Activated naive CD4-positive, alpha-beta T cell treated with Interleukin-2 at 50 U/mL for 16 hours (primary cell): ENCODE measurements at regions not wholly inside any gene's neighbourhood (a gene's known extent, or its start where the extent isn't known, plus 50 kb on each side); places are given as distances from the start of the nearest gene placed in this dataset.
"Not testable (repeated sequence)": the region's sequence is repeated elsewhere in the genome, so short reads cannot be mapped to it uniquely, and the experiment has no call there.

ENCODE experiments used
- DNase-seq: peaks from one replicate; pipeline ENCODE4 v3.0.0-alpha.2; 2020

DNA sequence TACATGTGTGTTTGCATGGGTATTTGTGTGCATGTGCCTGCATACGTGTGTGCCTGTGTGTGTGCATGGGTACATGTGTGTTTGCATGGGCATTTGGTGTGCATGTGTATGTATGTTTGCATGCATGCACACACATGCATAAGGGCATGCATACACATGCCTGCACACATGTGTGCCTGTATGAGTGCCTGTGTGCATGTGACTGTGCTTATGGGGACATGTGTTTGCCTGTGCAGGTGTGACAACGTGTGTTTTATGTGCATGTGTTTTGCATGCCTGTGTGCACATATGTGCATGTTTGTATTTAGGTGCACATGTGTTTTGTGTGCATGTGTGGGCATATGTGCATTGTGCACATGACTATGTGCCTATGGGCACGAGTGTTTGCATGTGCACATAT, 165.7 kb downstream of the ERMARD start:
- no peak for DNase-seq

DNA sequence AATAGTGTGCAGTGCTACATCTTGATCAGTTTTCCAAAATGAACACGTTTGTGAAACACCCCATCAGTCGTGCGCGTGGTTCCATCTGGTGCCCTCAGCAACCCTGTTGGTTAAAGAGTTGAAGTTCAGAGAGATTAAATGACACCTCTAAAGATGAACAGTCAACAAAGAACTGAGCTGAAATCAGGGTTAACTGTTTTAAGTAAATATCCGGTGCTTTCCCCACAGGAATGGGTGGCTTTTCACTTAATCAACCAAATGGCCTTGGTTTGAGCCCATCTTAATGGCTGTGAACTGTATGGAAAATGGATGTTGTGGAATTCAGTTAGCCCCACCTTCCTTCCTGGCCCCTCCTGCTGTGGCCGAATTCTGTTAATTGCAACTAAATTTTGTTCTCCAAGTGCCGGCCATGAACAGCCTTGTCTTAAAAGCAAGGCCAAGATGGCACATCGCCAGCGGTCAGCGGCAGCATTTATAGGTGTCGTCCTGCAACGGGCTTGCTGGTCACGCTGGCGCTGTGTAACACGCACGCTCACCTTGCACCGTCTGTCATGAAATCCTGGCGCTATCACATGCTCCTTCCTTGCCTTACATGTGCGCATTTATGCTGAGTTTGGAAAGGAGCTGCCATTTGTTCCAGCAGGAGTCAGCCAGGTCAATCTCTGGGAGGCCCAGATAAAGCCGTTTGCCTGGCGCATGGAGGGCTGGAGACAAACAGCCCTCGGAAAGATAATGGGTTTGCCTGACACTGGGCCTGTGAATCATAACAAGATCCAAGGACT, 164.5 kb downstream of the ERMARD start:
- DNase-seq: no peak

GRCh38 chr6:169913745-169914144, 162.3 kb downstream of the ERMARD start:
- not testable (repeated sequence) for DNase-seq

DNA sequence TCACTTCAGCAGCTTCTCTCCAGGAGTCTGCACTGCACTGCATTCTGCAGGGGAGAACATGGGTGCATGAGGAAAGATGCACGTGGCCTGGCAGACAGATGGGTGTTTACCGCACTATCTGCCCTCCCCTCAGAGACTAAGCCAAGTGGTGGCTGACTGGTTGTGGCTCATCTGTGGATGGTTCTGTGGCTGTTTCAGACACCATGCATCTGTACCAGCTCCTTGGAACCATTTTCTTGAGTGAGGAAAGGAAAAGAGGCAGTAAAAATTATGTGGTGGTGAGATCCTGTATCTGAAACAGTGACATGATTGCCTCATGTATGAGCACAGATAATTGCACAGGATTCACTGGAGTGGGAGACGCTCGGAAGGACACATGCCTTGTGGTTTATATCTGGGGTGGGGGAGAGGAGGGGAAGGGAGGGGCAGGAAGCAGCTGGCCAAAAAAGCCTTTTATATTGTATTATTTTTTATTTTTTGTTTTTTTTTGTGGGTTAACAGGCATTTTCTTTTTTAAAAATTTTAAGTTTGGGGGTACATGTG, 161.7 kb downstream of the ERMARD start:
- no peak for DNase-seq

- no peak for DNase-seq
These were observed 161.1 kb downstream of the ERMARD start for GRCh38 chr6:169912266-169913095.

- no peak for DNase-seq
These were observed 160.1 kb downstream of the ERMARD start for GRCh38 chr6:169911264-169912263.

- no peak for DNase-seq
These were observed 157.7 kb downstream of the ERMARD start for GRCh38 chr6:169909113-169909512.

GRCh38 chr6:169908403-169908933, 157.0 kb downstream of the ERMARD start:
- no peak for DNase-seq

DNA sequence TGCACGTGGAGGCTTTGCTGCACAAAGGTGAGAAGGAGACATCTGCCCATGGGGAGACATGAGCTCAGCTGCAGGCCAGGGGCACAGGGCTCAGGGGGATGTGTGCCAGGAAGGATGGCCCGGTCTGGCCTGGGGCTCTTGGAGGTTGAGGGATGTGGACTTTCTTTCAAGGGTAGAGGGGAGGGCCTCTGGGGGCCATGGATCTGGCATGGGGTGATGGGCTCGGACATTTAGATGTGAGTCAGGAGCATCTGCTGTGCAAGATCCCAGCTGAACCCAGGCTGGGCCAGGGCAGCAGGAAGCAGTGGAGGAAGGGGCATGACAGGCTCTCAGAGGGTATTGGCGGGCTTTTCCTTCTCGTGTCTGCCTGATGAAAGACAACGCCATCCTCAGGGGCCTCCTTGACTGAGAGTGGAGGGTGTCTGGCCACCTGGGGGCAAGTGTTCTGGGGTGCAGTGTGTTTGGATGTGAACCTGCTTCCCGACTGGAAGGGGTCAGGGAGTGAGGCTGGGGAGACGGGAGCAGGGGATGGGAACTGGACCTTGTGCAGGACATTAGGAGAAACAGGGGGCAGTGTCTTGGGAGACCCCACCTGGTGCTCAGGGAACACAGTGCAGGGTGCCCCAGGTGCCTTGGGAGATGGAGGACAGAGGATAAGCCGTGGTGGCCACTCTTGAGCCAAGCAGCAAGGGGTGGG, 156.1 kb downstream of the ERMARD start:
- no peak for DNase-seq

- DNase-seq: no peak
These were observed 155.4 kb downstream of the ERMARD start for GRCh38 chr6:169906688-169907418.

GRCh38 chr6:169906004-169906687, 154.7 kb downstream of the ERMARD start:
- no peak for DNase-seq

DNA sequence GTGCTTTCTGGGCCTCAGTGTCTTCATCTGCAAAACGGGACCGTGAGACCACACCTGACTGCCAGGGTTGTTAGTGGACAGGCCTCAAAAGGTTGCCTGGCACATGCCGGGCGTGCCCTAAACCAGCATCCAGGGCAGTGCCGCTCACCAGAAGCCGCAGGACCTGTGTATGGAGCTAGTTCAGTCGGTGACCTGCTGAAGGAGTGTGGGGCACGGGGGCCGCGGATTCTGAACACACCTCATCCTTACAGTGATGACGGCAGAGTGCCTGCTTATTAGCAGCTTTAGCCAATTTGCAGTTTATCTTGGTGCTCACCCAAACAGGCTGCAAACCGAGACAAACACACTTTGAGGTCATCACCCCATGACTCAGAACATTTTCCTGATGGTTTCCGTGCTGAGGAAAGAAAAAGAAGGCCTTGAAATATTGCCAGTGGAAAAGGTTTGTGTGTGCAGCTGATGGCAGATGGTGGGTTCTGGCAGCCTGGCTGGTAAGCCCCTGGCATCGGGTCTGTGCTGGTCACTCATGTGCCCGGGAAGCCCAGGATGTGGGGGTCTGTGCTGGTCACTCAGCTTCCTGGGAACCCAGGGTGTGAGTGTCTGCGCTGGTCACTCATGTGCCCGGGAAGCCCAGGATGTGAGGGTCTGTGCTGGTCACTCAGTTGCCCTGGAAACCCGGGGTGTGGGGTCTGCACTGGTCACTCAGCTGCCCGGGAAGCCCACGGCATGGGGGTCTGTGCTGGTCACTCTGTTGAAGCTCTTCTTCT, 153.8 kb downstream of the ERMARD start:
- DNase-seq: no peak

DNA sequence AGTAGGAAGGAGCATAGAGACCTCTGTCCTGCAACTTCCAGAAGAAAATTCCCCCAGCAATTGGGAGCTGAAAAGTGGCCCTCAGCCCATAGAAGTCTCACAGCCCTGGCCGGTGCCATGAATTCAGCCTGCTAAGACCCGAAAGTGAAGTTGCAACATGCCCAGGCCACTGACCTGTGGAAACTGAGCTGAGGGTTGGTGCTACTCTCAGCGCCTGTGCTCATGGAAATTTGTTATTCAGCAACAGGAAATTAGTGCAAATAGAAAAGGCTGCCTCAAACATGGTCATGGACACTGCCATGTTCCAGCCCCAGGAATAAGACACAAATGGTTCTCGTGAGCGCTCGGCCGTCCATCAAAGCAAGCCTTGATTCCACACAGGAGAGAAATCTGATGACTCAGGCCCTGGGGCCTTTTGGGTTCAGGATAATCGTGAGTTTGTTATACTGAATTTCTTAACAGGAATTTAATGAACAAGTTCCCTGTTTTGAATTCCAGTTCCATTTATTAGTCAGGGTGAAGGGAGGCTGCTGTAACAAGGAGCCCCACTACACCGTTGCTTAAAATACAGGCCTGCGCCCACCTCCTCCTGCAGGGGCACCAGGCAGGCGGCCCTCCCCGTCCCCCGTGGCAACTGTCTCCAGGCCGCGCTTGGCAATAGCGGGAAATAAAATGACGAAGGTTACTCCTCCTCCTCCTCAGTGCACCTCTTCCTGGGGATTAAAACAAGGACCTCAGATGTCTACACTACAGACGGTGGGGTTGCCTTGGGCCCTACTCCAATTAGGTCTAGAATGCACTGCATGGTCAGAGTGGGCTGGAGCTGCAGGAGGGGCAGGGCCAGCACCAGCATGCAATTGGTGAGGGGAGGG, 152.9 kb downstream of the ERMARD start:
- DNase-seq: no peak

DNA sequence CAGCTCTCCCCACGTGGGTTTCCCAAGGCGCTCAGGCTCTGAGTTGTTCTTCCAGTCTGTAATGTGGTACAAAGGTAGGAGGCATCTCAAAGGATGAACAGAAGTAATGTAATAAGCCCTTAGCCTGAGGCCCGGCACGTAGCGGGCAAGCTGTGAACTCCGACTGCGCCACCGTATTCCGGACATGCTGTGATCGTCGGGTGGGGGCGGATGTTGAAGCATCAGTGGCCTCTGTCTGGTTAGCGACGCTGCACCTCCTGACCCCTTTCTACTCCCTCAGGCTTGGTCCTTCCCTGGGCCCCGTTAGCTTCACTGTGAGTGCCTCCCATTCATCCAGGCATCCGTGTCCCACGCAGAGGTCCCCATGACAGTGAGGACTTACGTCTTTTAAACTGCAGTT, 151.7 kb downstream of the ERMARD start:
- DNase-seq: no peak

DNA sequence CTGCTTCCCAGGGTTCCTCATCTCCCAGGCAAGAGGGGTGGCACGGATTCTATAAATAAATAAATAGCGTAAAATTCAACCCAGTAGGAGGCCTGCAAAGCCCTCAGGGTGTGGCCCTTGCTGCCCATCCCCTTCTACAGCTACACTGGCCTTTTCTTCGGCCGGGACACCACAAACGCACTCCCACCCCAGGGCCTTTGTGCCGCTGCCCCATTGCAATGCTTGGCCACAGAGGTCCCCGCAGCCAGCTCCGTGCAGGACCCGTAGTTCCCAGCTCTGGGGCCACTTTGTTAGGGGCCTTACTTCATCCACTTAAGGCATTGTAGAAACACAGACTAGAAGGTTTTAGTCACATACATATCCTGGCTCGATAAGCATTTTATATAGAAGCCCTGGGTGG, 151.2 kb downstream of the ERMARD start:
- no peak for DNase-seq

DNA sequence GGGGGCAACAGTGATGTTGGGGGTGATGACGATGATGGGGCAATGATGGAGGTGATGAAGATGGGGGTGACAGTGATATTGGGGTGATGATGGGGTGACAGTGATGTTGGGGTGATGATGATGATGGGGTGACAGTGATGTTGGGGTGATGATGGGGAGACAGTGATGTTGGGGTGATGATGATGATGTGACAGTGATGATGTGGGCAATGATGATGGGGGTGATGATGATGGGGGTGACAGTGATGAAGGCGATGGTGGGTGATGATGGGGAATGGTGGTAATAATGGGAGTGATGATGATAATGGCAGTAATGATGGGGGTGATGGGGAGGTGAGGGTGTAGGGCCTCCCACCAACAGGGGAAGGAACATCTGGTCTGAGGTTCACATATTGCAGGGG, 150.6 kb downstream of the ERMARD start:
- DNase-seq: no peak

DNA sequence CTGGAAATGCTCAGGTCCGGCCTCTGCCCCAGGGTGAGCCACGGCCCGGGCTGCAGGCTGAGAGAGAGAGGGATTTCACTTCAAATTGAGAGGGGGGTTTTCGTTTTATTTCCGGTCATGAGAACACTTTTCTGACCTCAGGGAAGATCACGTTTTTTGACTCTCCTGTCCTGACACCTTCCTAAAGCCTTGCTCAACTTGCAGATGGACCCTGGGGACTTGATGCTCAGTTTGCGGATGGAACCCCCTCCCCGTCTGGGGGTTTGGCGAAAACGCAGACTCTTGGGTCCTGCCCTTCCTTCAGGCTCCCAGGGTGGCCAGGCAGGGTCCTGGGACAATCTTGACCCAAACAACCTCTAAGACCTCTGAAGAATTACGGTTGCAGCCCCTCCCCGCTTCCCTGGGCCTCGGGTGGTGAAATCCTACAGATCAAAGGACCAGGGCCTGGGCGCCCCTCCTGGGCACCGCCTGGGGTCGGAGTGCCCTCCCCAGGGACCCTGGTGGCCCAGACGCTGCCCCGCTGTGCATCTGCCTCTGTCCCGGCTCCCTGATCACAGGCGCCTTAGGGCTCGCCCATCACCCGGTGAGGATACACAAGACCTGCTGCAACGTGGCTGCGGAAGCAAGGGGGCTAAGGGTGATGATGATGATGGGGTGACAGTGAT, 148.2 kb downstream of the ERMARD start:
- DNase-seq: no peak
